Dermis microvascular lymphatic vessel endothelial cell (primary cell): ENCODE measurements at regions not wholly inside any gene's neighbourhood (a gene's known extent, or its start where the extent isn't known, plus 50 kb on each side); places are given as distances from the start of the nearest gene placed in this dataset.
A peak's percentile ranks its signal among the peaks of the same experiment; 100 is the strongest.

Experiments used
- DNase-seq, 2 donors: peaks; one replicate each; pipeline versions ENCODE4 v3.0.0 to v3.0.0-alpha.2; 2010; ENCODE audit warnings: low read depth in 2 of 2

GRCh38 chr11:119547511-119547910, 124.5 kb upstream of the THY1 start:
- DNase-seq = no peak

GRCh38 chr11:119545978-119546915, 123.3 kb upstream of the THY1 start:
- no peak for DNase-seq

GRCh38 chr11:119540370-119541125, 117.6 kb upstream of the THY1 start:
- DNase-seq = no peak

GRCh38 chr11:119539583-119539982, 116.6 kb upstream of the THY1 start:
- no peak for DNase-seq

- no peak for DNase-seq
Observed at GRCh38 chr11:119538753-119539152, 115.8 kb upstream of the THY1 start.

- DNase-seq = no peak
Observed at GRCh38 chr11:119537306-119538253, 114.6 kb upstream of the THY1 start.

- no peak for DNase-seq
Observed at GRCh38 chr11:119536801-119537200, 113.8 kb upstream of the THY1 start.

GRCh38 chr11:119533921-119534736, 111.2 kb upstream of the THY1 start:
- peak in 1 of 2 donors; percentile 42 for DNase-seq

- no peak for DNase-seq
Observed at GRCh38 chr11:119533462-119533861, 110.5 kb upstream of the THY1 start.

- DNase-seq = no peak
Observed at GRCh38 chr11:119532551-119532950, 109.6 kb upstream of the THY1 start.

- DNase-seq = no peak
Observed at GRCh38 chr11:119531623-119532022, 108.7 kb upstream of the THY1 start.

GRCh38 chr11:119531056-119531455, 108.1 kb upstream of the THY1 start:
- DNase-seq = no peak

GRCh38 chr11:119530509-119530908, 107.5 kb upstream of the THY1 start:
- DNase-seq = no peak

GRCh38 chr11:119529936-119530335, 107.0 kb upstream of the THY1 start:
- DNase-seq = no peak

GRCh38 chr11:119529063-119529845, 106.3 kb upstream of the THY1 start:
- no peak for DNase-seq

- DNase-seq = no peak
Observed at GRCh38 chr11:119525867-119526196, 102.9 kb upstream of the THY1 start.

- no peak for DNase-seq
Observed at GRCh38 chr11:119525180-119525866, 102.4 kb upstream of the THY1 start.

- no peak for DNase-seq
Observed at GRCh38 chr11:119523539-119524157, 100.7 kb upstream of the THY1 start.

- DNase-seq = no peak
Observed at GRCh38 chr11:119522609-119523008, 99.6 kb upstream of the THY1 start.
